Liver (tissue), 3 donors: ENCODE measurements at regions not wholly inside any gene's neighbourhood (a gene's known extent, or its start where the extent isn't known, plus 50 kb on each side); places are given as distances from the start of the nearest gene placed in this dataset.

Source experiments
- EGR1 ChIP-seq, 2 donors: IDR thresholded peaks; 2 replicates each; pipeline ENCODE4 v1.6.1; 2016 to 2018; ENCODE audit warnings: antibody characterized with exemption in 2 of 2, low read depth in 2 of 2
- JUND ChIP-seq, 2 donors: IDR thresholded peaks; 2 replicates each; pipeline ENCODE4 v1.6.1; 2016; ENCODE audit warnings: antibody characterized with exemption in 2 of 2
- RAD21 ChIP-seq, 2 donors: IDR thresholded peaks; 2 replicates each; pipeline ENCODE4 v1.6.1; 2016; ENCODE audit warnings: antibody characterized with exemption in 2 of 2, mild to moderate bottlenecking in 2 of 2
- TAF1 ChIP-seq: conservative IDR thresholded peaks from 2 replicates; pipeline ENCODE4 v1.6.1; 2016; ENCODE audit warnings: antibody characterized with exemption, mild to moderate bottlenecking
- TF ChIP-seq, protein P1 (sequence below): fragments of 150-350 bp; IDR thresholded peaks from 2 replicates; pipeline ENCODE4 v1.5.1; 2017; ENCODE audit warnings: improper control_type of control experiment, low read depth, low read length; ENCODE audit not compliant: missing input control
- TF ChIP-seq, protein P2 (sequence below): IDR thresholded peaks from 2 replicates; pipeline ENCODE4 v1.6.1; 2016; ENCODE audit warnings: antibody characterized with exemption
- donor health status: healthy.
- donor health status: healthy.

DNA sequence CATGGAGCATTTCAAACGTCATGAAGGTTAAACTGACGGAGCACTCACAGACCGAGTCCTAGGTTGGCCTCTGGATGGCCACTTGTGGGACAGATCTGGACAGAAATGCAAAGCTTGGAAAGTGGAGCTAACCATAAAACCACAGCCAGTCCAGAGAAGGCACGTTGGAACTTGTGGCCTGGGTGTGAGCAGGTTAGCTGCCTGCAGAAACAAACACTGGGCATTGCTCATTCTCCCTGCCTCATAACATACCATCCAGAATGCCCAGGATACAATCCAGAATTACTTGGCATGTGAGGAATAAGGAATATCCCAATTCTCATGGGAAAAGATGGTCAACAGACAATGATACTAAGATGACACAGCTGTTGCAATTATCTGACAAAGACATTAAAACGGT is 1005.0 kb downstream of the TBC1D22A start:
- TF ChIP-seq JUND (IDR thresholded peaks at IDR 0.05) = no peak
- TF ChIP-seq, protein P1, sequence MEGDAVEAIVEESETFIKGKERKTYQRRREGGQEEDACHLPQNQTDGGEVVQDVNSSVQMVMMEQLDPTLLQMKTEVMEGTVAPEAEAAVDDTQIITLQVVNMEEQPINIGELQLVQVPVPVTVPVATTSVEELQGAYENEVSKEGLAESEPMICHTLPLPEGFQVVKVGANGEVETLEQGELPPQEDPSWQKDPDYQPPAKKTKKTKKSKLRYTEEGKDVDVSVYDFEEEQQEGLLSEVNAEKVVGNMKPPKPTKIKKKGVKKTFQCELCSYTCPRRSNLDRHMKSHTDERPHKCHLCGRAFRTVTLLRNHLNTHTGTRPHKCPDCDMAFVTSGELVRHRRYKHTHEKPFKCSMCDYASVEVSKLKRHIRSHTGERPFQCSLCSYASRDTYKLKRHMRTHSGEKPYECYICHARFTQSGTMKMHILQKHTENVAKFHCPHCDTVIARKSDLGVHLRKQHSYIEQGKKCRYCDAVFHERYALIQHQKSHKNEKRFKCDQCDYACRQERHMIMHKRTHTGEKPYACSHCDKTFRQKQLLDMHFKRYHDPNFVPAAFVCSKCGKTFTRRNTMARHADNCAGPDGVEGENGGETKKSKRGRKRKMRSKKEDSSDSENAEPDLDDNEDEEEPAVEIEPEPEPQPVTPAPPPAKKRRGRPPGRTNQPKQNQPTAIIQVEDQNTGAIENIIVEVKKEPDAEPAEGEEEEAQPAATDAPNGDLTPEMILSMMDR = no peak
- TF ChIP-seq, protein P2, sequence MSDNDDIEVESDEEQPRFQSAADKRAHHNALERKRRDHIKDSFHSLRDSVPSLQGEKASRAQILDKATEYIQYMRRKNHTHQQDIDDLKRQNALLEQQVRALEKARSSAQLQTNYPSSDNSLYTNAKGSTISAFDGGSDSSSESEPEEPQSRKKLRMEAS = no peak
- no peak for TF ChIP-seq RAD21 (IDR thresholded peaks at IDR 0.05)
- no peak for TF ChIP-seq TAF1
- TF ChIP-seq EGR1 (IDR thresholded peaks at IDR 0.05; ENCODE audit: low read depth in 2 of 2) = no peak
